ENCODE measurements at regions not wholly inside any gene's neighbourhood (a gene's known extent, or its start where the extent isn't known, plus 50 kb on each side); places are given as distances from the start of the nearest gene placed in this dataset.

DNA sequence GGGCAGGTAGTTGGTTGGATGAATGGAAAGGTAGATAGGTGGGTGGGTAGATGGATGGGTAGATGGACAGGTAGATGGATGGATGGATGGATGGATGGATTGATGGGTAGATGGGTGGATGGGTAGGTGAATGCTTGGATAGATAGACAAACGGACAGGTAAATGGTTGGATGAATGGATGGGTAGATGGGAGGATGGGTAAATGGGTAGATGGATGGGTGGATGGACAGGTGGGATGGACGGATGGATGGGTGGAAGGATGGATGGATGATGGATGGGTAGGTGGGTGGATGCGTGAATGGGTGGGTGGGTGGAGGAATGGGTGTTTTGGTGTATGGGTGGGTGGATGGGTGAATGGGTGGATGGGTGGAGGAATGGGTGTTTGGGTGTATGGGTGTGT, 50.1 kb upstream of the ASAP2 start:
- DNase-seq = no peak

GRCh38 chr2:9154061-9154460, 52.6 kb upstream of the ASAP2 start:
- DNase-seq = no peak

DNA sequence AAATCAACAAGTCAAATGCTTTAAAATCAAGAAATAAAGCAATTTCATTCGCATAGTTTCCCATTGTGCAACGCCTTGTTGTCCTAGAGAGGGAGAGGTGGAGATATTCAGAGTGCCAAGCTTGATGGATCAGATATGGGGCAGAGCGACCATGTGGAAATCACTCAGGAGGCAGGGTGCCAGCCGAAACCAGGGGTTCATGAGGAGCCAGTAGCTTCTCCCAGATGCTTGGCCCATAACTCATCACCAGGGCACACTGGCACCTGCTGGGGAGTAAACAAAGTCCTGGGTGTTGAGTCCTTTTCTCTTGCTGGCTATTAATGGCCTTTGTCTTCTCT, 53.0 kb upstream of the ASAP2 start:
- no peak for DNase-seq

GRCh38 chr2:9152975-9153642, 53.5 kb upstream of the ASAP2 start:
- DNase-seq = peak in 1 of 2 experiments; percentile 29

DNA sequence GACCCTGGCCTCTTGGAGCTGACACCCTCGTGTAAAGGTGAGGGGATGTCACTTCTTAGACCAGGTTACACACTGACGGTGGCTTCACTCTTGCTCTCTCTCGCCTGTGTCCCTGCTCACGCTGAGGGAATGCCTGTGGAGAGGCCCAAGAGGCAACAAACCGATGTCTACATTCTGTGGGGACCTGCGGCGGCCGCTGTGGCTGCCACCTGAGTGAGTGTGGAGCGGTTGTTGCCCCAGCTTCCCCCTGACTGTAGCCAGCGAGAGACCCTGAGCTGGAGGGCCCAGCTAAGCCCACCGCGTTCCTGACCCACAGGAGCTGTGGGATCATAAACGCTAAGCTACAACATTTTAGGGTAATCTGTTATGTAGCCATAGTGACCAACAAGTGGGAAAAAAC, 55.7 kb upstream of the ASAP2 start:
- DNase-seq = no peak

DNA sequence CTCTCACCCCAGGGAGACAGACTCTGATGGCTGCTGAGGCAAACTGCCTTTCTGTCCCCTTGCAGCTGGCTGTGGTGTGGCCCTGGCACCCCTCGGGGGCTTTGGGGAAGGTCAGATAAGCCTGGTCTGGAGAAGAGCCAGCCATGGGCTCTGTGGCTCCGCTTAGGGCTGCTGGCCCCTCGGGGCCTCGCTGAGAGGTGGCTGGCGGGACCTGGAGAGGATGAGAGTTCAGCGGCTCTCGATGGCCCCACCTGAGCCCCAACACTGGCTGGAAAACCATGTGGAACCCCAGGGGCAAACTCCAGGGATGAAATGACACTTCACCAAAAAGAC, 56.1 kb upstream of the ASAP2 start:
- DNase-seq = no peak

- no peak for DNase-seq
Measured at GRCh38 chr2:9149726-9150567, 56.7 kb upstream of the ASAP2 start.

- no peak for DNase-seq
Measured at GRCh38 chr2:9149388-9149660, 57.3 kb upstream of the ASAP2 start.

DNA sequence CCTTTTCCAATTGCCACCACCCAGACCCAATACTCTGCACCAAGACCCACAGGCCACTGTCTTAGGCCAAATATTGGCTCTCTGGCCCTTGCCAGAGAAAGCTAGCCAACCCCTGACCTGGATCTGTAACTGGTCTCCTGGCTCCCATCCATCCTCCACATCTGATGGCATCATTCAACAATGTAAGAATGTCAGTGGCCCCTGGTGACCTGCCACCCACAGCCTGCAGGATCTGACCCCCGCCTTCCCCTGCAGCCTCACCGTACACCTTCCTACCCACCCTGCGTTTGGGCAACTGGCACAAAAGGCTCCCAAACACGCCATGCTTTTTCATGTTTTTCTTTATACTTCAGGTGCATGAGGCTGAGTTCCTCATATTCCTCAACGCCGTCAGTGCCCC, 60.0 kb upstream of the ASAP2 start:
- DNase-seq = no peak

- no peak for DNase-seq
Measured at GRCh38 chr2:9145752-9146430, 60.7 kb upstream of the ASAP2 start.

DNA sequence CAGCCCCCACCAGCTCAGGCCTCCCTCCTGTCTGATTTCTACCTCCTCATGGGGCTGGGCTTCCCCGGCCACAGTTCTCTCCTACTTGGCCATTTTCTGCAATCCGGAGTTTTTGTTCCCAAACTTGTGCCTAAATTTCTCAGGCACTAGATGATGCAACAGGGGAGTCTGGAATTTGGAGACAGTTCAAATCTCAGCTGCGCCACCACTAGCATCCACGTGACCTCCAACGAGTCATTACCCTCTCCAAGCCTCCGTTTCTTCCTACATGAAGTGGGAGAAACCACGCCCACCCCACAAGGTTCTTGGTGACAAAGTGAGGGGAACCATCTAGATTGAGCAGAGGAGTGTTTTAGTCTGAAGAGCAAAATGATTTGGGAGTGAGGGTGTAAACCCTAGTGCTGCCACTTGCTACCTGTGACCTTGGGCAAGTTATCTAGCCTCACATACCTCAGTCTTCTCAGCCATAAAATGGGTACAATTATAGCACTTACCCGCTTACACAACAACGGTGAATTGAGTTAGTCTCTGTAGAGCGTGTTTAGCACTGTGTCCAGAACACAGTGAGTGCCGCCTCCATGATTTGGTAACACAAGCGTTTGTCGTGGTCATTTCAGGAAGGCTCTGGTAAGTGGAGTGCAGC, 61.4 kb upstream of the ASAP2 start:
- DNase-seq = no peak

DNA sequence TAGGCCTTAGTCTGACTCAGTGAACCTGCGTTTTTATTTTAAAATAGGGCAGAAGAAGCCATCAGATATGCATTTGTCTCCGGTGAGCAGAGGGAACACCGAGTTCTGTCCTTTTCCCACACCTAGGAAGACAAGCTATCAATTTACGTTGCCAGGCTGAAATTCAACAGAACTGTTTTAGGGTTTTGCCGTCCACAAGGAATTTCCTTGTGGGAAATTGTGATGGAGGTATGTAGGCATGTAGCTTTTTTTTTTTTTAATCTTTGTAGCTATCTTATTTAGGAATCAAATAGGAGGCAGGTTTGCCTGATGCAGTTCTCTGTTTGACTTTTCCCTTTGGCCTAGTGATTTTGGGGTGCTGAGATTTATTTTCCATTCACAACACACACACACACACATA, 62.0 kb upstream of the ASAP2 start:
- DNase-seq = no peak

DNA sequence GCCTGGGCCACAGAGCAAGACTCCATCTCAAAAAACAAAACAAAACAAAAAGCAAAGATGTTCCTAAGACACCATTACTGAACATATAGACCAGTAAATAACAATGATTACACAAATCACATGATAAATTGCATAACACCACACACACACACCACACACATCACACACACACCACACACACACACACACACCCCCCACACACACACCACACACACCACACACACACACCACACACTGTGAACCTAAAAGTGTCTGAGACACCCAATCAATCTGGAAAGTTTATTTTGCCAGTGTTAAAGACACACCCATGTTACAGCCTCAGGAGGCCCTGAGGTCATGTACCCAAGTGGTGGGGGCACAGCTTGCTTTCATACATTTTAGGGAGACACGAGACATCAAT, 62.6 kb upstream of the ASAP2 start:
- DNase-seq = no peak

GRCh38 chr2:9143264-9143815, 63.3 kb upstream of the ASAP2 start:
- no peak for DNase-seq

- peak; percentile 36 to 81 for DNase-seq
Measured at GRCh38 chr2:9142551-9143263, 63.9 kb upstream of the ASAP2 start.

DNA sequence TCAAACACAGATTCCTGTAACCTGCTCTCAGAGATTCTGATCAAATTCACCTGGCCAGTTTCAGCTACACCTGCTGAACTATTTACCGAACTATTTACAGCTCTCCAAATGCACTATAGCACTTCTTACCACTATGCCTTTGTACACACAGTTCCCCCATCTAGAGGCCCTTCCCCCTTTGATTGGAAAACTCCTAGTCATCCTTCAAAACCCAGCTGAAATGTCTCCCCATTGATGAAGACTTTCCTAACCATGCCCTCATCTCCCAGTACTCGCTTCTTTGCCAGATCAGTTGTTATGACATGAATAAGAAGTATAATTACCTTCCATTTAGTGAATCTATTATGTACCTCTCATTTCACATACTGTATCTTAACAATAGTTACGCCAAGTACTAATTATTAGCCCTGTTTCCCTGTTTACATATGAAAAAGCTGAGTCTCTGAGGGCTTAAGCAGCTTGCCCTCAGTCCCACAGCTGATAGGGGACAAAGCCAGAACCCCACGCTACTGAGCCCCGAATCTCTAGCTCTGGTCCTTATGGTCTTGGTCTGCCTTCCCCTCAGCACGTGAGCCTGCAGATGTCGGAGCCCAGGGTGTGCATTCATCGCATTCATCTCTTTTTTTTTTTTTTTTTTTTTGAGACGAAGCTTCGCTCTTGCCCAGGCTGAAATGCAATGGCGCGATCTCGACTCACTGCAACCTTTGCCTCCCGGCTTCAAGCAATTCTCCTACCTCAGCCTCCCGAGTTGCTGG, 64.7 kb upstream of the ASAP2 start:
- DNase-seq = no peak

DNA sequence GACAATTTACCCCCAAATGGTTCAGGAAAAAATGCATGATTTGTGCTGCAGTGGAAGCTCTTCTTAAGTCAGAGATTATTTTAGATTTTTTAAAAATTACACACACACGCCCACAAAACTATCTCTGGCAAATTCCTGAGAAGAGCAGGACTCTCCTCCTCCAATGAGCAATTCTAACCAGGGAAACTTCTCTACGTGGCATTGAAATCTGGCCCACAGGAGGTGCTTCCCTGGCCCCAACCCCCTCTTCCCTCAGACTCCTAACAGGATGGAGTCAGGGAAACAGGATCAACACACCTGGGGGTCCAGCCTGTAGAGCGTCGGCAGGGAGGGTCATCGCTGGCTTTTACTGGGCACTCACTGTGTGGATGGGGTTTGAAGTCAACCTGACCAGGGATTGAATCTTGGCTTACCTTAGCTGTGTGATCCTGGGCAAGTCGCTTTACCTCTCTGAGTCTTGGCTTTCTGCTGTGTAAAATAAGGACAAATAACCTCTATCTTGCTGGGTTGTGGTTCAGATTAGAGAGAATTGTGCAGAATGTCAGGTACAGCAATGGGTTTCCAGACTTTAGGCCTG, 65.4 kb upstream of the ASAP2 start:
- no peak for DNase-seq

GRCh38 chr2:9140645-9141044, 66.0 kb upstream of the ASAP2 start:
- DNase-seq = peak in 1 of 2 experiments; percentile 14

DNA sequence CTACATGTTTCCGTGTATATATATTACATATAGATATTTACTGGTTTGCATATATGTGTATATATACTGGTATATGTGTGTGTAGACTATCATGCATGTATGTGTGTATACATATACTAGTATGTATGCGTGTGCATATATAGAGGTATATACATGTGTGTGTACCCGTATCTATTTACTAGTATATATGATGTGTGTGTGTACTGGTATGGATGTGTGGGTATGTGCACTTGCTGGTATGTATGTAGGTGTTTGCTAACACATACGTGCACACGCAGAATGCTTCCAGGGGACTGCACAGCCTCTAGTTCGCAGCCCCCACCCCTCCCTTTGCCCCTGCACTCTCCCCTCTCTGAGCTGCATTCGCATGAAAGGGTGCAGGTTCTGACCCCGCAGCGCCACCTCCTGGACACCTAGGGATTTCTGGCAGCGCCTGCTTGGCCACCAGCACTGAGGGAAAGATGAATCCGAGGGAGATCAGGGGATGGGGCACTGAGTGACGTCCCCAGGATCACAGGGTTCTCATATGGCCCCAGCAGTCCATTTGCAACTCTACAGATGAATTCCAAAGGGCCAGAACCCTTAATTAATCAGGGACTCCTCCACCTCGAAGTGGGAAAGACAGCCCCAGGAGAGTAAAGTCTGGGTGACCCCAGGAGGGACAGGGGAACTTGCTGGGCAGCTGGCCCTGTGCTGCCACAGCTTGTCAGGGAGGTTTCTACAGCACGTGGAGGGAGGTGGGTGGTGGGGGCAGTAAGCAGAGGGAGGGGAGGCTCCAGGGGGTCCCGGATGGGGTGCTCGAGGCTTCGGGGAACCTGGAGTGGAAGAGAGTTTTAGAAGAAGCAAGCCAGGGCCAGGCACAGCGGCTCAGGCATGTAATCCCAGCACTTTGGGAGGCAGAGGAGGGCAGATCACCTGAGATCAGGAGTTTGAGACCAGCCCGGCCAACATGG, 66.8 kb upstream of the ASAP2 start:
- peak in 1 of 2 experiments; percentile 83 for DNase-seq

DNA sequence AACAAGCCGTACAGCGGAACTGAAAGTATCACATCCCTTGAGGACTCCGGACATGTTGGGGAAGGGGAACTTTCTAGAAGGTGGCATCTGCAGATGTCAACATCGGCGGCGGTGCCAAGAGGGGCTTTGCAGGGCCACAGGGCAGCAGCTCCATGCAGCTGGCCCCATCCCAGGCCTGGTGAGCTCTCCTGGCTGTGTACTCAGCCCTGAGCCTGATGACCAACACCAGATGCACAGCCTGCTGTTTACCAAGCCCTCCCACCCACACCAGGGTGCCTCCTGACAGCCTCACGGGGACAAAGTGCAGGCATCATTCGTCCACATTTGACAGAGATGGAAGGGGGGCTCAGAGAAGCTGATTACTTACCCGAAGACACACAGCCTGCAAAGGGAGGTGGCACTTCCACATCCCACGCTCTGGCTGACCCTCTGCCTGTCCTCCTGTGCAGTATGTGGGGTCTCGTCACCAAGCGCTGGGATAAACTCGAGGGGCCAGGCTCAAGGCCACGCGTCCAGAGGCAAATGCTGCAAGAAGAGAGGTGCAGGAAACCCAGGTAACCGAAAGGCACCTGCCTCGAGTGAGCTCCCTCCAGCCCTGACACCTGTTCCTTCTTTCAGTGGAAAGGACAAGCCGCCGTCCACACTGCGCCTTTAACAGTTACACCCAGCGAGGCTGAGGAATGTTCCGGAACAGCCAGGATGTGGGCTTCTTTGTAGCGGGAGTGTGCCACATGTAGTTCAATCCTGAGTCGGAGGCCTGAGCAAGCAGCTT, 69.0 kb upstream of the ASAP2 start:
- no peak for DNase-seq
